ENCODE measurements at regions not wholly inside any gene's neighbourhood (a gene's known extent, or its start where the extent isn't known, plus 50 kb on each side); places are given as distances from the start of the nearest gene placed in this dataset.

GRCh38 chr2:221309892-221310583, 262.1 kb downstream of the EPHA4 start:
- Histone ChIP-seq H3F3A (ENCODE audit: insufficient read depth, low read length) (no peaks in the 10 kb centered on the region), H3K4me2 (ENCODE audit: low read length) (no peak overlapping the region), H3K36me3 (ENCODE audit: insufficient read depth, low read length) (no peaks in the 10 kb centered on the region), H3K9ac (ENCODE audit: low read length) (no peak overlapping the region), H3K27ac (ENCODE audit: low read depth, low read length, poor library complexity, severe bottlenecking) (no peak overlapping the region), H3K27me3 (ENCODE audit: insufficient read depth, low read length) (no peaks in the 10 kb centered on the region), H3K4me1 (ENCODE audit: insufficient read depth, low read length, severe bottlenecking) (no peaks in the 10 kb centered on the region), H3K9me2 (ENCODE audit: low read depth, low read length) (no peaks in the 10 kb centered on the region), H3K4me3 (ENCODE audit: low read depth, low read length, poor library complexity, severe bottlenecking) (no peak overlapping the region), H3K79me2 (ENCODE audit: insufficient read depth, low read length) (no peaks in the 10 kb centered on the region), H3K9me3 (ENCODE audit: low read length) (no peaks in the 10 kb centered on the region), H4K20me1 (ENCODE audit: insufficient read depth, low read length) (no peaks in the 10 kb centered on the region), H2AFZ (ENCODE audit: low read length) (no peak overlapping the region)
- TF ChIP-seq CTCF (IDR thresholded peaks at IDR 0.05; ENCODE audit: low read length) (no peak), EZH2 (IDR thresholded peaks at IDR 0.05; ENCODE audit: borderline replicate concordance, low read length) (no peak)

- no peak overlapping the region for H3K4me2 ChIP-seq (ENCODE audit: low read length)
- H3K4me3 ChIP-seq (ENCODE audit: low read depth, low read length, poor library complexity, severe bottlenecking), result no peak overlapping the region
- no peaks in the 10 kb centered on the region for H3K4me1 ChIP-seq (ENCODE audit: insufficient read depth, low read length, severe bottlenecking)
- H3K36me3 ChIP-seq (ENCODE audit: insufficient read depth, low read length), result no peaks in the 10 kb centered on the region
- no peaks in the 10 kb centered on the region for H3K9me3 ChIP-seq (ENCODE audit: low read length)
- H4K20me1 ChIP-seq (ENCODE audit: insufficient read depth, low read length), result no peaks in the 10 kb centered on the region
- H3K9ac ChIP-seq (ENCODE audit: low read length), result no peak overlapping the region
- TF ChIP-seq EZH2 (IDR thresholded peaks at IDR 0.05; ENCODE audit: borderline replicate concordance, low read length), result no peak
- TF ChIP-seq CTCF (IDR thresholded peaks at IDR 0.05; ENCODE audit: low read length), result no peak
- no peak overlapping the region for H2AFZ ChIP-seq (ENCODE audit: low read length)
- no peaks in the 10 kb centered on the region for H3F3A ChIP-seq (ENCODE audit: insufficient read depth, low read length)
- H3K27ac ChIP-seq (ENCODE audit: low read depth, low read length, poor library complexity, severe bottlenecking), result no peak overlapping the region
- no peaks in the 10 kb centered on the region for H3K27me3 ChIP-seq (ENCODE audit: insufficient read depth, low read length)
- H3K9me2 ChIP-seq (ENCODE audit: low read depth, low read length), result no peaks in the 10 kb centered on the region
- no peaks in the 10 kb centered on the region for H3K79me2 ChIP-seq (ENCODE audit: insufficient read depth, low read length)
Observed at GRCh38 chr2:221310730-221311129, 261.4 kb downstream of the EPHA4 start.

- no peaks in the 10 kb centered on the region for H3K36me3 ChIP-seq (ENCODE audit: insufficient read depth, low read length)
- no peaks in the 10 kb centered on the region for H3F3A ChIP-seq (ENCODE audit: insufficient read depth, low read length)
- H2AFZ ChIP-seq (ENCODE audit: low read length), result no peak overlapping the region
- H3K9ac ChIP-seq (ENCODE audit: low read length), result no peak overlapping the region
- H4K20me1 ChIP-seq (ENCODE audit: insufficient read depth, low read length), result no peaks in the 10 kb centered on the region
- no peaks in the 10 kb centered on the region for H3K9me2 ChIP-seq (ENCODE audit: low read depth, low read length)
- TF ChIP-seq CTCF (IDR thresholded peaks at IDR 0.05; ENCODE audit: low read length), result no peak
- TF ChIP-seq EZH2 (IDR thresholded peaks at IDR 0.05; ENCODE audit: borderline replicate concordance, low read length), result no peak
- no peaks in the 10 kb centered on the region for H3K9me3 ChIP-seq (ENCODE audit: low read length)
- H3K27me3 ChIP-seq (ENCODE audit: insufficient read depth, low read length), result no peaks in the 10 kb centered on the region
- no peak overlapping the region for H3K27ac ChIP-seq (ENCODE audit: low read depth, low read length, poor library complexity, severe bottlenecking)
- no peaks in the 10 kb centered on the region for H3K4me1 ChIP-seq (ENCODE audit: insufficient read depth, low read length, severe bottlenecking)
- no peak overlapping the region for H3K4me3 ChIP-seq (ENCODE audit: low read depth, low read length, poor library complexity, severe bottlenecking)
- no peaks in the 10 kb centered on the region for H3K79me2 ChIP-seq (ENCODE audit: insufficient read depth, low read length)
- H3K4me2 ChIP-seq (ENCODE audit: low read length), result no peak overlapping the region
Observed at GRCh38 chr2:221312634-221313033, 259.5 kb downstream of the EPHA4 start.

All from OCI-LY1 (cell line).